NCI-H748 treated with DMSO at 0.1 percent for 48 hours (cell line): ENCODE measurements at regions not wholly inside any gene's neighbourhood (a gene's known extent, or its start where the extent isn't known, plus 50 kb on each side); places are given as distances from the start of the nearest gene placed in this dataset.

Experiments used
- DNase-seq: peaks from one replicate; lab custom pipeline; 2025; lab: John Stamatoyannopoulos, UW

GRCh38 chr3:152719264-152719663, 115.7 kb upstream of the P2RY1 start:
- DNase-seq: no peak

- DNase-seq: no peak
Observed at GRCh38 chr3:152720951-152721718, 113.8 kb upstream of the P2RY1 start.

- no peak for DNase-seq
Observed at GRCh38 chr3:152724270-152724669, 110.7 kb upstream of the P2RY1 start.

- DNase-seq: no peak
Observed at GRCh38 chr3:152728231-152728980, 106.5 kb upstream of the P2RY1 start.

- DNase-seq: no peak
Observed at GRCh38 chr3:152729906-152730305, 105.0 kb upstream of the P2RY1 start.

- no peak for DNase-seq
Observed at GRCh38 chr3:152731511-152731910, 103.4 kb upstream of the P2RY1 start.

GRCh38 chr3:152733584-152734119, 101.3 kb upstream of the P2RY1 start:
- no peak for DNase-seq

- no peak for DNase-seq
Observed at GRCh38 chr3:152737021-152737908, 97.7 kb upstream of the P2RY1 start.

- no peak for DNase-seq
Observed at GRCh38 chr3:152738656-152739055, 96.3 kb upstream of the P2RY1 start.

GRCh38 chr3:152742368-152743347, 92.3 kb upstream of the P2RY1 start:
- DNase-seq: no peak

- DNase-seq: no peak
Observed at GRCh38 chr3:152745646-152746045, 89.3 kb upstream of the P2RY1 start.

GRCh38 chr3:152754303-152754702, 80.6 kb upstream of the P2RY1 start:
- DNase-seq: no peak

- DNase-seq: no peak
Observed at GRCh38 chr3:152756807-152757206, 78.1 kb upstream of the P2RY1 start.

- no peak for DNase-seq
Observed at GRCh38 chr3:152760024-152760563, 74.8 kb upstream of the P2RY1 start.

- no peak for DNase-seq
Observed at GRCh38 chr3:152760591-152760990, 74.3 kb upstream of the P2RY1 start.

- no peak for DNase-seq
Observed at GRCh38 chr3:152768478-152768877, 66.5 kb upstream of the P2RY1 start.

- DNase-seq: no peak
Observed at GRCh38 chr3:152769523-152769922, 65.4 kb upstream of the P2RY1 start.

- no peak for DNase-seq
Observed at GRCh38 chr3:152770296-152770695, 64.6 kb upstream of the P2RY1 start.

GRCh38 chr3:152771120-152771519, 63.8 kb upstream of the P2RY1 start:
- DNase-seq: no peak

- DNase-seq: no peak
Observed at GRCh38 chr3:152772674-152773225, 62.2 kb upstream of the P2RY1 start.
